HEK293T (cell line): ENCODE measurements at regions not wholly inside any gene's neighbourhood (a gene's known extent, or its start where the extent isn't known, plus 50 kb on each side); places are given as distances from the start of the nearest gene placed in this dataset.

Experiments
- CTCF ChIA-PET: fragments of 350-600 bp; formaldehyde crosslinking; extraction: SDS; loops from one replicate; lab custom pipeline; 2021; ENCODE audit warnings: antibody characterized with exemption, inconsistent platforms; lab: Yijun Ruan, JAX
- POLR2A ChIA-PET: fragments of 350-600 bp; formaldehyde crosslinking; extraction: SDS; loops from one replicate; lab custom pipeline; 2020; ENCODE audit warnings: antibody characterized with exemption, inconsistent platforms; lab: Yijun Ruan, JAX
- DNase-seq: peaks from one replicate; pipeline ENCODE4 v3.0.0; 2012; ENCODE audit warnings: mixed read lengths; ENCODE audit errors: extremely low spot score
- ARNT ChIP-seq: fragments of 450-650 bp; IDR thresholded peaks from 2 replicates; pipeline ENCODE4 v1.6.1; 2017; ENCODE audit warnings: mild to moderate bottlenecking
- BHLHE40 ChIP-seq: fragments of 450-650 bp; IDR thresholded peaks from 2 replicates; pipeline ENCODE4 v1.6.1; 2016; ENCODE audit warnings: mild to moderate bottlenecking, moderate library complexity, borderline replicate concordance
- CTBP1 ChIP-seq: fragments of 450-650 bp; IDR thresholded peaks from 2 replicates; pipeline ENCODE4 v1.6.1; 2016; ENCODE audit warnings: borderline replicate concordance
- ELF4 ChIP-seq: fragments of 450-650 bp; IDR thresholded peaks from 2 replicates; pipeline ENCODE4 v1.6.1; 2017; ENCODE audit warnings: antibody characterized with exemption
- FOXA1 ChIP-seq: fragments of 450-650 bp; IDR thresholded peaks from 2 replicates; pipeline ENCODE4 v1.6.1; 2016; ENCODE audit warnings: mild to moderate bottlenecking
- FOXK2 ChIP-seq: fragments of 450-650 bp; IDR thresholded peaks from 2 replicates; pipeline ENCODE4 v1.6.1; 2016; ENCODE audit warnings: mild to moderate bottlenecking
- FOXM1 ChIP-seq: fragments of 450-650 bp; IDR thresholded peaks from 2 replicates; pipeline ENCODE4 v1.6.1; 2017; ENCODE audit warnings: mild to moderate bottlenecking, borderline replicate concordance
- HDGF ChIP-seq: fragments of 450-650 bp; IDR thresholded peaks from 2 replicates; pipeline ENCODE4 v1.6.1; 2017; ENCODE audit warnings: antibody characterized with exemption, borderline replicate concordance
- L3MBTL2 ChIP-seq: fragments of 450-650 bp; conservative IDR thresholded peaks from 2 replicates; pipeline ENCODE4 v1.6.1; 2016; ENCODE audit warnings: mild to moderate bottlenecking
- LEF1 ChIP-seq: fragments of 450-650 bp; IDR thresholded peaks from 2 replicates; pipeline ENCODE4 v1.6.1; 2017; ENCODE audit warnings: mild to moderate bottlenecking, borderline replicate concordance
- NFRKB ChIP-seq: fragments of 450-650 bp; IDR thresholded peaks from 2 replicates; pipeline ENCODE4 v1.6.1; 2016; ENCODE audit warnings: mild to moderate bottlenecking, moderate library complexity
- PKNOX1 ChIP-seq: fragments of 450-650 bp; IDR thresholded peaks from 2 replicates; pipeline ENCODE4 v1.6.1; 2016
- SP1 ChIP-seq: fragments of 450-650 bp; IDR thresholded peaks from 2 replicates; pipeline ENCODE4 v1.6.1; 2017
- SUZ12 ChIP-seq: fragments of 450-650 bp; IDR thresholded peaks from 2 replicates; pipeline ENCODE4 v1.6.1; 2016; ENCODE audit warnings: mild to moderate bottlenecking
- TARDBP ChIP-seq: fragments of 450-650 bp; IDR thresholded peaks from 2 replicates; pipeline ENCODE4 v1.6.1; 2016
- ZNF384 ChIP-seq: fragments of 450-650 bp; IDR thresholded peaks from 2 replicates; pipeline ENCODE4 v1.6.1; 2016

GRCh38 chr2:42863320-42863719 lies 70.9 kb upstream of the HAAO start:
- CTCF ChIA-PET = no interaction called here
- no peak for DNase-seq

GRCh38 chr2:42862669-42863185 lies 70.3 kb upstream of the HAAO start:
- no peak for DNase-seq
- CTCF ChIA-PET = no interaction called here
- POLR2A ChIA-PET = no interaction called here
- TF ChIP-seq L3MBTL2 (no peak), CTBP1 (no peak), FOXA1 (no peak), FOXM1 (no peak), PKNOX1 (no peak), NFRKB (no peak), ARNT (no peak), ZNF384 (no peak), FOXK2 (no peak), LEF1 (no peak), HDGF (no peak), TARDBP (no peak), BHLHE40 (no peak)

More at GRCh38 chr2:42863320-42863719, 70.9 kb upstream of the HAAO start:
- POLR2A ChIA-PET = no interaction called here
- TF ChIP-seq BHLHE40 (no peak), ELF4 (no peak), FOXM1 (no peak), TARDBP (no peak), HDGF (no peak), CTBP1 (no peak), SUZ12 (no peak), LEF1 (no peak), NFRKB (no peak), ARNT (no peak), SP1 (no peak), PKNOX1 (no peak), ZNF384 (no peak), FOXA1 (no peak), FOXK2 (no peak), L3MBTL2 (no peak)

GRCh38 chr2:42861321-42861720 lies 68.9 kb upstream of the HAAO start:
- no peak for TF ChIP-seq FOXA1
- TF ChIP-seq TARDBP = no peak
- TF ChIP-seq FOXM1 = no peak
- no peak for TF ChIP-seq SP1
- TF ChIP-seq FOXK2 = no peak
- TF ChIP-seq NFRKB = no peak
- TF ChIP-seq ELF4 = no peak
- TF ChIP-seq SUZ12 = no peak
- no peak for TF ChIP-seq HDGF
- TF ChIP-seq ZNF384 = no peak
- no peak for DNase-seq
- CTCF ChIA-PET = no interaction called here
- POLR2A ChIA-PET = no interaction called here

GRCh38 chr2:42860319-42861094 lies 68.1 kb upstream of the HAAO start:
- ChIA-PET POLR2A (no interaction called here), CTCF (no interaction called here)
- no peak for TF ChIP-seq L3MBTL2
- TF ChIP-seq CTBP1 = no peak
- no peak for TF ChIP-seq SUZ12
- no peak for TF ChIP-seq FOXA1
- no peak for TF ChIP-seq ARNT
- TF ChIP-seq ELF4 = no peak
- no peak for TF ChIP-seq LEF1
- TF ChIP-seq PKNOX1 = no peak
- no peak for TF ChIP-seq SP1
- no peak for TF ChIP-seq HDGF
- TF ChIP-seq BHLHE40 = no peak
- TF ChIP-seq ZNF384 = no peak

GRCh38 chr2:42859791-42860190 lies 67.4 kb upstream of the HAAO start:
- ChIA-PET POLR2A (no interaction called here), CTCF (interaction anchor here (0.9 to 1.1 kb wide), 3 partner anchors 61 to 390 kb away, joined by 3 to 4 read pairs (median 3); no protein-coding TSS in a partner anchor)
- TF ChIP-seq BHLHE40 (no peak), ARNT (no peak), CTBP1 (no peak), NFRKB (no peak)
- no peak for DNase-seq

More at GRCh38 chr2:42860319-42861094, 68.1 kb upstream of the HAAO start:
- no peak for DNase-seq

- no peak for TF ChIP-seq PKNOX1
- TF ChIP-seq TARDBP = no peak
- no peak for TF ChIP-seq NFRKB
- TF ChIP-seq FOXA1 = no peak
- TF ChIP-seq SUZ12 = no peak
- no peak for TF ChIP-seq SP1
- TF ChIP-seq CTBP1 = no peak
- TF ChIP-seq BHLHE40 = no peak
- ChIA-PET POLR2A (no interaction called here), CTCF (interaction anchor here (0.9 to 1.5 kb wide), 4 partner anchors 62 to 391 kb away, joined by 3 to 4 read pairs (median 4); no protein-coding TSS in a partner anchor)
- peak; percentile 69 for DNase-seq
Measured at GRCh38 chr2:42859006-42859552, 66.7 kb upstream of the HAAO start.
